ENCODE measurements at regions not wholly inside any gene's neighbourhood (a gene's known extent, or its start where the extent isn't known, plus 50 kb on each side); places are given as distances from the start of the nearest gene placed in this dataset.

DNA sequence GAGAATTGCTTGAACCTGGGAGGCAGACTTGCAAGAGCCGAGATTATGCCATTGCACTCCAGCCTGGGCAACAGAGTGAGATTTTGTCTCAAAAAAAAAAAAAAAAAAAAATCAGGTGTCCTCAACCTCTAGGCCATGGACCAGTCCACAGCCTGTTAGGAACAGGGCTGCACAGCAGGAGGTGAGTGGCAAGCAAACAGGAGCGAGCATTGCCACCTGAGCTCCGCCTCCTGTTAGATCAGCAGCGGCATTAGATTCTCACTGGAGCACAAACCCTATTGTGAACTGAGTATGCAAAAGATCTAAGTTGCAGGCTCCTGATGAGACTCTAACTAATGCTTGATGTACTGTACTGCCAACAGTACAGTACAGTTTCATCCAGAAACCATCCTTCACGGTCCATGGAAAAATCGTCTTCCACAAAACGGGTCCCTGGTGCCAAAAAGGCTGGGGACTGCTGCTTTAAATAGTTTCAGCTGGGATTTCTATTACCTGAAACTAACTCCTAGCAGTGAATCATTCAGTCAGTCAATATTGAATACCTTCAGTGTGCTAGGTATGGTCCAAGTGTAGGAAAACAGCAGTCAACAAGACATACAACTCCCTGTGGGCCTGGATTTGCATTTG, 56.3 kb upstream of the DHX40 start:
- Histone ChIP-seq H3K36me3 (replicated peaks; ENCODE audit: insufficient read depth, low read length) (no peaks in the 10 kb centered on the region), H3K9me2 (replicated peaks; ENCODE audit: insufficient read depth, low read length) (no peaks in the 10 kb centered on the region), H3K9ac (ENCODE audit: low read length) (no peak overlapping the region), H3K9me3 (replicated peaks; ENCODE audit: insufficient read depth, low read length) (no peaks in the 10 kb centered on the region), H3K4me2 (ENCODE audit: low read depth, low read length) (no peak overlapping the region), H3K4me1 (ENCODE audit: low read length) (no peaks in the 10 kb centered on the region), H3K27ac (ENCODE audit: low read length) (no peak overlapping the region), H2AFZ (ENCODE audit: low read length) (no peak overlapping the region), H3K27me3 (replicated peaks; ENCODE audit: insufficient read depth, low read length) (no peaks in the 10 kb centered on the region), H4K20me1 (ENCODE audit: insufficient read depth, low read length) (no peaks in the 10 kb centered on the region), H3F3A (ENCODE audit: insufficient read depth, low read length) (no peaks in the 10 kb centered on the region), H3K79me2 (ENCODE audit: low read length) (no peaks in the 10 kb centered on the region), H3K4me3 (ENCODE audit: low read length) (no peak overlapping the region)
- TF ChIP-seq EZH2phosphoT487 (IDR thresholded peaks at IDR 0.05; ENCODE audit: low read length) (no peak), EZH2 (optimal IDR thresholded peaks at IDR 0.05; ENCODE audit: low read depth, low read length) (no peak)
- TF ChIP-seq, protein P1, sequence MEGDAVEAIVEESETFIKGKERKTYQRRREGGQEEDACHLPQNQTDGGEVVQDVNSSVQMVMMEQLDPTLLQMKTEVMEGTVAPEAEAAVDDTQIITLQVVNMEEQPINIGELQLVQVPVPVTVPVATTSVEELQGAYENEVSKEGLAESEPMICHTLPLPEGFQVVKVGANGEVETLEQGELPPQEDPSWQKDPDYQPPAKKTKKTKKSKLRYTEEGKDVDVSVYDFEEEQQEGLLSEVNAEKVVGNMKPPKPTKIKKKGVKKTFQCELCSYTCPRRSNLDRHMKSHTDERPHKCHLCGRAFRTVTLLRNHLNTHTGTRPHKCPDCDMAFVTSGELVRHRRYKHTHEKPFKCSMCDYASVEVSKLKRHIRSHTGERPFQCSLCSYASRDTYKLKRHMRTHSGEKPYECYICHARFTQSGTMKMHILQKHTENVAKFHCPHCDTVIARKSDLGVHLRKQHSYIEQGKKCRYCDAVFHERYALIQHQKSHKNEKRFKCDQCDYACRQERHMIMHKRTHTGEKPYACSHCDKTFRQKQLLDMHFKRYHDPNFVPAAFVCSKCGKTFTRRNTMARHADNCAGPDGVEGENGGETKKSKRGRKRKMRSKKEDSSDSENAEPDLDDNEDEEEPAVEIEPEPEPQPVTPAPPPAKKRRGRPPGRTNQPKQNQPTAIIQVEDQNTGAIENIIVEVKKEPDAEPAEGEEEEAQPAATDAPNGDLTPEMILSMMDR (IDR thresholded peaks at IDR 0.05; ENCODE audit: low read length) = no peak
- DNase-seq = no peak

DNA sequence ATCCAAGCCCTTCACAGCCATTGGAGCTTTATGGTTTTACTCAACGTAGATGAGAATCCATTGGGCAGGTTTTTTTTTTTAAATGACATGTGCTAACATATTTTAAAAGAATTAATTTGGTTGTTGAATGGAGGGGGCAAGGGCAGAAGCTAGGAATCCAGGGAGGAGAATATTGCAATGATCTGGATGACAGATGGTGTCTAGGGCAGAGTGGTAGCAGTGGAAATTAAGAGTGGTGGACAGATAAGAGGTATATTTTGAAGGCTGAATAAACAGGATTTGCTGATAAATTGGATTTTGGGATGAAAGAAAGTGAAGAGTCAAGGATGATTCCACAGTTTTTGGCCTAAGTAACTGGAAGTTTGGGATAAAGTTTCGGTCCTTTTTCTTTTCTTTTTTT, 54.8 kb upstream of the DHX40 start:
- no peak overlapping the region for H2AFZ ChIP-seq (ENCODE audit: low read length)
- no peaks in the 10 kb centered on the region for H4K20me1 ChIP-seq (ENCODE audit: insufficient read depth, low read length)
- H3K27me3 ChIP-seq (replicated peaks; ENCODE audit: insufficient read depth, low read length) = no peaks in the 10 kb centered on the region
- TF ChIP-seq, protein P1 (IDR thresholded peaks at IDR 0.05; ENCODE audit: low read length) = no peak
- TF ChIP-seq EZH2 (optimal IDR thresholded peaks at IDR 0.05; ENCODE audit: low read depth, low read length) (no peak), EZH2phosphoT487 (IDR thresholded peaks at IDR 0.05; ENCODE audit: low read length) (no peak)
- no peak overlapping the region for H3K4me3 ChIP-seq (ENCODE audit: low read length)
- no peaks in the 10 kb centered on the region for H3K36me3 ChIP-seq (replicated peaks; ENCODE audit: insufficient read depth, low read length)
- H3K9me3 ChIP-seq (replicated peaks; ENCODE audit: insufficient read depth, low read length) = no peaks in the 10 kb centered on the region
- no peak for DNase-seq
- H3K4me1 ChIP-seq (ENCODE audit: low read length) = no peaks in the 10 kb centered on the region
- H3K9me2 ChIP-seq (replicated peaks; ENCODE audit: insufficient read depth, low read length) = no peaks in the 10 kb centered on the region
- H3F3A ChIP-seq (ENCODE audit: insufficient read depth, low read length) = no peaks in the 10 kb centered on the region
- H3K27ac ChIP-seq (ENCODE audit: low read length) = no peak overlapping the region
- no peak overlapping the region for H3K9ac ChIP-seq (ENCODE audit: low read length)
- no peaks in the 10 kb centered on the region for H3K79me2 ChIP-seq (ENCODE audit: low read length)
- H3K4me2 ChIP-seq (ENCODE audit: low read depth, low read length) = no peak overlapping the region

DNA sequence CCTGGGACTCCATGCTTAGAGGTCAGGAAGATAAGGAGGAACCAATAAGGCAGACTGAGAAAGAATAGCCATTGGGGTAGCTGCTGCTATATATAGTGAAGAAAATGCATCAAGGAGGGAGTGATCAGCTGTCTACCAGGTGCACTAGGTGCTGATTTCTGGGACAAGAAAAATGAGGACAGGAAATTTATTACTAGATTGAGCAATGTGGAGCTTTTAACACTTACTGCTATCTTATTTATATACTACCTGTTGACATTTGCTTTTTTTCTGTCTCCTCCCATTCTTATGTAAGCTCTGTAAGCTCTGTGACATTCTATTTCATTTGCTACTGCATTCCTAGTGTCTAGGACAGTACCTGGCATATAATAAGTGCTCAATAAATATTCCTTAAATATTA, 53.7 kb upstream of the DHX40 start:
- no peaks in the 10 kb centered on the region for H3F3A ChIP-seq (ENCODE audit: insufficient read depth, low read length)
- no peak overlapping the region for H3K4me3 ChIP-seq (ENCODE audit: low read length)
- no peaks in the 10 kb centered on the region for H3K9me3 ChIP-seq (replicated peaks; ENCODE audit: insufficient read depth, low read length)
- TF ChIP-seq EZH2phosphoT487 (IDR thresholded peaks at IDR 0.05; ENCODE audit: low read length) (no peak), EZH2 (optimal IDR thresholded peaks at IDR 0.05; ENCODE audit: low read depth, low read length) (no peak)
- TF ChIP-seq, protein P1 (IDR thresholded peaks at IDR 0.05; ENCODE audit: low read length) = no peak
- no peaks in the 10 kb centered on the region for H3K4me1 ChIP-seq (ENCODE audit: low read length)
- H2AFZ ChIP-seq (ENCODE audit: low read length) = no peak overlapping the region
- no peaks in the 10 kb centered on the region for H3K79me2 ChIP-seq (ENCODE audit: low read length)
- H3K27me3 ChIP-seq (replicated peaks; ENCODE audit: insufficient read depth, low read length) = no peaks in the 10 kb centered on the region
- no peak overlapping the region for H3K9ac ChIP-seq (ENCODE audit: low read length)
- DNase-seq = no peak
- H4K20me1 ChIP-seq (ENCODE audit: insufficient read depth, low read length) = no peaks in the 10 kb centered on the region
- H3K36me3 ChIP-seq (replicated peaks; ENCODE audit: insufficient read depth, low read length) = no peaks in the 10 kb centered on the region
- H3K9me2 ChIP-seq (replicated peaks; ENCODE audit: insufficient read depth, low read length) = no peaks in the 10 kb centered on the region
- no peak overlapping the region for H3K27ac ChIP-seq (ENCODE audit: low read length)
- H3K4me2 ChIP-seq (ENCODE audit: low read depth, low read length) = no peak overlapping the region

Data from MM.1S (cell line).